ENCODE measurements at regions not wholly inside any gene's neighbourhood (a gene's known extent, or its start where the extent isn't known, plus 50 kb on each side); places are given as distances from the start of the nearest gene placed in this dataset.

DNA sequence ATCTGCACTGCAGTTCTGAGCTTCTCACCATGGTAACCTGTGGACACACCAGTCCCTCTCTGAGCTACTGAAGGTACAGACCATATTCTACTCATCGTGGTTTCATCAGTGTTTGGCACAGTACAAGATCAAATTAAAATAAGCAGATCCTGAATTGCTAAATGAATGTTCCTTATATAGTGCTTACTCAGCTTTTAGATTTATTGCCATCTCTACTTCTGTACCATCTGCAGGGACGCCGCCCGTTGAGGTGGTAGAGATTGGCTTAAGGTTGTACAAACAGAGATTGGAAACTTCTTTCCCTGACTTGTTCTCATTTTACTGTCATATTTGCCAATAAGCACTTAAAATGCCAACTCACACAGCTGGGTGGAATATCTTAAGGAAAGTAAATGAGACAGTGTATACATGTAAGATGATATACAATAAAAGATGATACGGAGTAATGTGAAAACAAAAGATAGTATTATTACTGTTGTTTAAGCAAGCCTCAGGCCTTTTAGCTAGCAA lies 223.4 kb upstream of the FOXQ1 start:
- TF ChIP-seq, protein P1, sequence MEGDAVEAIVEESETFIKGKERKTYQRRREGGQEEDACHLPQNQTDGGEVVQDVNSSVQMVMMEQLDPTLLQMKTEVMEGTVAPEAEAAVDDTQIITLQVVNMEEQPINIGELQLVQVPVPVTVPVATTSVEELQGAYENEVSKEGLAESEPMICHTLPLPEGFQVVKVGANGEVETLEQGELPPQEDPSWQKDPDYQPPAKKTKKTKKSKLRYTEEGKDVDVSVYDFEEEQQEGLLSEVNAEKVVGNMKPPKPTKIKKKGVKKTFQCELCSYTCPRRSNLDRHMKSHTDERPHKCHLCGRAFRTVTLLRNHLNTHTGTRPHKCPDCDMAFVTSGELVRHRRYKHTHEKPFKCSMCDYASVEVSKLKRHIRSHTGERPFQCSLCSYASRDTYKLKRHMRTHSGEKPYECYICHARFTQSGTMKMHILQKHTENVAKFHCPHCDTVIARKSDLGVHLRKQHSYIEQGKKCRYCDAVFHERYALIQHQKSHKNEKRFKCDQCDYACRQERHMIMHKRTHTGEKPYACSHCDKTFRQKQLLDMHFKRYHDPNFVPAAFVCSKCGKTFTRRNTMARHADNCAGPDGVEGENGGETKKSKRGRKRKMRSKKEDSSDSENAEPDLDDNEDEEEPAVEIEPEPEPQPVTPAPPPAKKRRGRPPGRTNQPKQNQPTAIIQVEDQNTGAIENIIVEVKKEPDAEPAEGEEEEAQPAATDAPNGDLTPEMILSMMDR (IDR thresholded peaks at IDR 0.05; ENCODE audit: borderline replicate concordance, extremely low read depth, low read length, poor library complexity, severe bottlenecking) = no peak
- TF ChIP-seq EZH2 (IDR thresholded peaks at IDR 0.05; ENCODE audit: borderline replicate concordance, low read depth, low read length, severe bottlenecking) = no peak

Data from DND-41 (cell line).